NT2/D1 (cell line): ENCODE measurements at regions not wholly inside any gene's neighbourhood (a gene's known extent, or its start where the extent isn't known, plus 50 kb on each side); places are given as distances from the start of the nearest gene placed in this dataset.

Source experiments
- DNase-seq: peaks from one replicate; pipeline ENCODE4 v3.0.0-alpha.2; 2011; ENCODE audit warnings: low read depth, low spot score
- H3K27me3 ChIP-seq: 2 replicates; pipeline ENCODE4 v1.6.0; 2011; ENCODE audit warnings: mild to moderate bottlenecking; ENCODE audit not compliant: insufficient read length, insufficient read depth
- H3K36me3 ChIP-seq: 2 replicates; pipeline ENCODE4 v1.6.1; 2011; ENCODE audit warnings: mild to moderate bottlenecking, low read length, mixed read lengths; ENCODE audit not compliant: insufficient read depth, insufficient read length
- H3K4me1 ChIP-seq: 2 replicates; pipeline ENCODE4 v1.5.1; 2011; ENCODE audit not compliant: insufficient read depth, insufficient read length
- H3K4me3 ChIP-seq: 2 replicates; pipeline ENCODE4 v1.5.1; 2011; ENCODE audit warnings: low read depth; ENCODE audit not compliant: insufficient read length
- H3K9ac ChIP-seq: 2 replicates; pipeline ENCODE4 v1.6.0; 2011; ENCODE audit warnings: low read depth; ENCODE audit not compliant: insufficient read length
- H3K9me3 ChIP-seq: 2 replicates; pipeline ENCODE4 v1.5.1; 2011; ENCODE audit warnings: mild to moderate bottlenecking, low read length; ENCODE audit not compliant: insufficient read depth
- SUZ12 ChIP-seq: IDR thresholded peaks from 2 replicates; pipeline ENCODE4 v1.6.1; 2011; ENCODE audit not compliant: insufficient read length, insufficient read depth; ENCODE audit errors: extremely low read depth
- YY1 ChIP-seq: IDR thresholded peaks from 2 replicates; pipeline ENCODE4 v1.6.1; 2011; ENCODE audit not compliant: insufficient read length, insufficient read depth
- ZNF274 ChIP-seq: IDR thresholded peaks from 2 replicates; pipeline ENCODE4 v1.6.1; 2011; ENCODE audit warnings: mild to moderate bottlenecking, low read depth, low read length

- Histone ChIP-seq H3K27me3 (no peaks in the 10 kb centered on the region), H3K4me3 (no peak overlapping the region), H3K9me3 (no peaks in the 10 kb centered on the region), H3K36me3 (no peaks in the 10 kb centered on the region), H3K4me1 (no peaks in the 10 kb centered on the region), H3K9ac (no peak overlapping the region)
- no peak for DNase-seq
- no peak for TF ChIP-seq SUZ12
- TF ChIP-seq ZNF274, result no peak
- no peak for TF ChIP-seq YY1
Observed at GRCh38 chr6:4281341-4282293, 146.2 kb upstream of the ECI2 start.

GRCh38 chr6:4280707-4281106 lies 145.3 kb upstream of the ECI2 start:
- H3K36me3 ChIP-seq, result no peaks in the 10 kb centered on the region
- DNase-seq, result no peak
- H3K27me3 ChIP-seq, result no peaks in the 10 kb centered on the region
- H3K4me3 ChIP-seq, result no peak overlapping the region
- H3K4me1 ChIP-seq, result no peaks in the 10 kb centered on the region
- H3K9me3 ChIP-seq, result no peaks in the 10 kb centered on the region
- no peak overlapping the region for H3K9ac ChIP-seq
- no peak for TF ChIP-seq YY1
- TF ChIP-seq ZNF274, result no peak

- no peak for DNase-seq
- Histone ChIP-seq H3K4me3 (no peak overlapping the region), H3K9ac (no peak overlapping the region), H3K4me1 (no peaks in the 10 kb centered on the region), H3K27me3 (no peaks in the 10 kb centered on the region), H3K9me3 (no peaks in the 10 kb centered on the region), H3K36me3 (no peaks in the 10 kb centered on the region)
- TF ChIP-seq YY1 (no peak), ZNF274 (no peak), SUZ12 (no peak)
Observed at GRCh38 chr6:4280031-4280430, 144.7 kb upstream of the ECI2 start.

- H3K4me1 ChIP-seq, result no peaks in the 10 kb centered on the region
- H3K27me3 ChIP-seq, result no peaks in the 10 kb centered on the region
- no peak for DNase-seq
- no peak overlapping the region for H3K9ac ChIP-seq
- no peak for TF ChIP-seq SUZ12
- TF ChIP-seq YY1, result no peak
- TF ChIP-seq ZNF274, result no peak
- H3K4me3 ChIP-seq, result no peak overlapping the region
- H3K36me3 ChIP-seq, result no peaks in the 10 kb centered on the region
- H3K9me3 ChIP-seq, result no peaks in the 10 kb centered on the region
Observed at GRCh38 chr6:4274382-4275082, 139.2 kb upstream of the ECI2 start.

- Histone ChIP-seq H3K27me3 (no peaks in the 10 kb centered on the region), H3K36me3 (no peaks in the 10 kb centered on the region), H3K9me3 (no peaks in the 10 kb centered on the region; the same call in 1 of the 2 replicates), H3K4me1 (no peaks in the 10 kb centered on the region), H3K9ac (no peak overlapping the region), H3K4me3 (no peak overlapping the region)
- DNase-seq, result no peak
- TF ChIP-seq YY1 (no peak), ZNF274 (no peak), SUZ12 (no peak)
Observed at GRCh38 chr6:4272996-4273395, 137.6 kb upstream of the ECI2 start.

DNA sequence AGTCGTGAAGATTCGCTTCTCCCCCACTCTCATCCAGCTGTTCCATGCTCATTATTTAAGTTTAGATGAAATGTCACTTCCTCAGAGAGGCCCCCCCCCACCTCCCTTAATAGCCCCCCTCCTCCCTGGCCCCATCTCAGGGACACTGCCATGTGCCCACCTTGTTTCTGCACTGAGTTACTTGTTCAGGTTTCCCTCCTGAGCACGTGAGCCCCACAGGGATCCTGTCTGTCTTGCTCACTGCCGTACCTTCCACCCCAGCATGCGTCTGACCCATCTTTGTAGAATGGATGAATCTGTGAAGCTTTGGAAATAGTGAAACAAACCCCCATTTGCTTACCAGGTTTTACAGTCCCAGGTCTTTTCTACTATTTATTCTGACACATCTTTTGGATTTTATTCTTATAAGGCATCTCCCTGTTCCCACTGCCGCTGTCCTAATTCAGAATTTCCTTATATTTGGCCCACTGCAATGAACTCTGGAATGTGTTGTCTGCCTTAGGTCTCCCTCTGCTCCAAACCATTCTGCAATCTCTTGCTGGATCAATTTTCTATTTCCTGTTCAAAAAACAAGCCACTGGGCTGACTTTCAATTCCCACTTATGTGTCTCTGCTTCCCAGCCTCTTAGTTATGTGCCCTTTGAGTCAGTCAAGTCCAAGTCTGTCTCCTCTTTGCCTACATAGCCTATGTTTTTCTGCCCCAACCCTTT lies 136.5 kb upstream of the ECI2 start:
- Histone ChIP-seq H3K36me3 (no peaks in the 10 kb centered on the region), H3K4me3 (no peak overlapping the region), H3K9ac (no peak overlapping the region), H3K4me1 (no peaks in the 10 kb centered on the region), H3K27me3 (no peaks in the 10 kb centered on the region), H3K9me3 (no peaks in the 10 kb centered on the region; the same call in 1 of the 2 replicates)
- TF ChIP-seq YY1 (no peak), SUZ12 (no peak), ZNF274 (no peak)
- no peak for DNase-seq

DNA sequence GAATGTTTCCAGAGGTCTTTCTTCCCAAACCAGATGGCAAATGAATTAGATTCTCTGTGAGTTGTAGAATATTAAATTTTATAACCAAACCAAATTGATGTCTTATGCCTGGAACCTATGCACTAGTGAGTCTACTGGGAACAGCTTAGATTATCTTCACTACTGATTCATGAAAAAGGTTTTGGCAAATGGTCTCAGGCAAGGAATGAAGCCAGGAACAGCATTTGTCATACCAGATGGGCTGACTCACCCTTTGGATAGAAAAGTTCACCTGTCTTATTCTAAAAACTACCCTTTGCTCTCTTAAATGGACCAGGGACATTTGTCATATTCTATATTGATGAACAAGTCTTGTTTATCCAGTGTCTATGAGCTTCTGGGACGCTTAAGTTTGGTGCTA lies 135.4 kb upstream of the ECI2 start:
- DNase-seq, result no peak

More for the DNA sequence above, 135.4 kb upstream of the ECI2 start:
- Histone ChIP-seq H3K9me3 (no peaks in the 10 kb centered on the region; the same call in 1 of the 2 replicates), H3K4me3 (no peak overlapping the region), H3K36me3 (no peaks in the 10 kb centered on the region), H3K9ac (no peak overlapping the region), H3K4me1 (no peaks in the 10 kb centered on the region), H3K27me3 (no peaks in the 10 kb centered on the region)
- TF ChIP-seq SUZ12, result no peak
- no peak for TF ChIP-seq YY1
